Kidney epithelial cell (primary cell): ENCODE measurements at regions not wholly inside any gene's neighbourhood (a gene's known extent, or its start where the extent isn't known, plus 50 kb on each side); places are given as distances from the start of the nearest gene placed in this dataset.

ENCODE experiments used
- DNase-seq: peaks from one replicate; pipeline ENCODE4 v3.0.0-alpha.2; 2010; ENCODE audit warnings: low read depth
- H3K27me3 ChIP-seq: 2 replicates; pipeline ENCODE4 v1.6.0; 2011; ENCODE audit warnings: low read length; ENCODE audit not compliant: control insufficient read depth, insufficient read depth
- H3K36me3 ChIP-seq: 2 replicates; pipeline ENCODE4 v1.5.1; 2011; ENCODE audit warnings: low read length; ENCODE audit not compliant: control insufficient read depth, insufficient read depth
- H3K4me3 ChIP-seq: 2 replicates; pipeline ENCODE4 v1.5.1; 2011; ENCODE audit warnings: low read depth, mild to moderate bottlenecking, control low read depth, low read length
- CTCF ChIP-seq: IDR thresholded peaks from 2 replicates; pipeline ENCODE4 v1.5.1; 2011; ENCODE audit warnings: mild to moderate bottlenecking, moderate library complexity, low read length, control low read depth, inconsistent platforms; ENCODE audit not compliant: insufficient read depth, poor library complexity, severe bottlenecking

GRCh38 chr1:198936371-198937083, 297.7 kb downstream of the PTPRC start:
- Histone ChIP-seq H3K36me3 (no peaks in the 10 kb centered on the region), H3K4me3 (peak overlapping the region; percentile 94), H3K27me3 (no peaks in the 10 kb centered on the region)
- DNase-seq = no peak
- no peak for TF ChIP-seq CTCF

GRCh38 chr1:198937231-198938031, 298.6 kb downstream of the PTPRC start:
- TF ChIP-seq CTCF = no peak
- DNase-seq = peak; percentile 93
- H3K4me3 ChIP-seq = peak overlapping the region; percentile 94

GRCh38 chr1:198939286-198939685, 300.4 kb downstream of the PTPRC start:
- TF ChIP-seq CTCF = no peak
- no peaks in the 10 kb centered on the region for H3K36me3 ChIP-seq

More at GRCh38 chr1:198937231-198938031, 298.6 kb downstream of the PTPRC start:
- no peaks in the 10 kb centered on the region for H3K27me3 ChIP-seq
- H3K36me3 ChIP-seq = no peaks in the 10 kb centered on the region

GRCh38 chr1:198939956-198940355, 301.1 kb downstream of the PTPRC start:
- DNase-seq = no peak
- Histone ChIP-seq H3K36me3 (no peaks in the 10 kb centered on the region), H3K4me3 (no peak overlapping the region), H3K27me3 (no peaks in the 10 kb centered on the region)
- TF ChIP-seq CTCF = no peak

More at GRCh38 chr1:198939286-198939685, 300.4 kb downstream of the PTPRC start:
- no peak overlapping the region for H3K4me3 ChIP-seq
- no peaks in the 10 kb centered on the region for H3K27me3 ChIP-seq
- no peak for DNase-seq

GRCh38 chr1:198942466-198942865, 303.6 kb downstream of the PTPRC start:
- H3K36me3 ChIP-seq = no peaks in the 10 kb centered on the region
- DNase-seq = no peak

More at GRCh38 chr1:198942466-198942865, 303.6 kb downstream of the PTPRC start:
- H3K27me3 ChIP-seq = no peaks in the 10 kb centered on the region
- no peak for TF ChIP-seq CTCF
- H3K4me3 ChIP-seq = no peak overlapping the region
